Caco-2 (cell line): ENCODE measurements at regions not wholly inside any gene's neighbourhood (a gene's known extent, or its start where the extent isn't known, plus 50 kb on each side); places are given as distances from the start of the nearest gene placed in this dataset.

ENCODE experiments used
- BruUV-seq: library from RNA; stranded (reverse); fragments of 400-500 nt; replicated peaks from 2 replicates; lab custom pipeline; 2021; lab: Mats Ljungman, UMichigan
- CTCF ChIA-PET: fragments of 300-600 bp; sonication (Branson Sonifier 250); formaldehyde crosslinking; loops from one replicate; lab custom pipeline; 2022; ENCODE audit warnings: antibody characterized with exemption; lab: Charles Lee
- POLR2A ChIA-PET: fragments of 300-600 bp; sonication (Branson Sonifier 250); formaldehyde crosslinking; loops from one replicate; lab custom pipeline; 2022; ENCODE audit warnings: antibody characterized with exemption; lab: Charles Lee
- DNase-seq, 2 experiments: peaks; one replicate each; pipeline versions ENCODE4 v3.0.0 to v3.0.0-alpha.2; 2020 to 2022
- H3K27me3 ChIP-seq: replicated peaks from 2 replicates; pipeline ENCODE4 v1.6.0; 2011; ENCODE audit warnings: low read length; ENCODE audit not compliant: control insufficient read depth, insufficient read depth
- H3K36me3 ChIP-seq: 2 replicates; pipeline ENCODE4 v1.5.1; 2011; ENCODE audit warnings: low read length; ENCODE audit not compliant: control insufficient read depth, insufficient read depth
- H3K4me1 ChIP-seq: fragments of 250-450 bp; sonication (Bioruptor Pico); 2 replicates; pipeline ENCODE4 v1.5.1; 2020; ENCODE audit warnings: mild to moderate bottlenecking
- H3K4me3 ChIP-seq: 2 replicates; pipeline ENCODE4 v1.5.1; 2011; ENCODE audit warnings: low read depth, mild to moderate bottlenecking, control low read depth, low read length
- H3K9me3 ChIP-seq: fragments of 250-450 bp; sonication (Bioruptor Pico); 2 replicates; pipeline ENCODE4 v1.5.1; 2020; ENCODE audit warnings: mild to moderate bottlenecking, moderate library complexity
- H3K27ac Mint-ChIP-seq: one replicate; pipeline ENCODE4 v1.8.0; 2022; ENCODE audit warnings: mixed read lengths; ENCODE audit not compliant: unreplicated experiment
- H3K27me3 Mint-ChIP-seq: one replicate; pipeline ENCODE4 v1.8.0; 2022; ENCODE audit warnings: mixed read lengths; ENCODE audit not compliant: insufficient read depth, unreplicated experiment
- H3K36me3 Mint-ChIP-seq: one replicate; pipeline ENCODE4 v1.8.0; 2022; ENCODE audit warnings: mild to moderate bottlenecking, mixed read lengths; ENCODE audit not compliant: insufficient read depth, unreplicated experiment
- H3K4me1 Mint-ChIP-seq: one replicate; pipeline ENCODE4 v1.8.0; 2022; ENCODE audit warnings: low read depth, mixed read lengths; ENCODE audit not compliant: unreplicated experiment
- H3K4me3 Mint-ChIP-seq: one replicate; pipeline ENCODE4 v1.8.0; 2022; ENCODE audit warnings: mild to moderate bottlenecking, moderate library complexity, mixed read lengths; ENCODE audit not compliant: unreplicated experiment
- H3K9me3 Mint-ChIP-seq: one replicate; pipeline ENCODE4 v1.8.0; 2022; ENCODE audit warnings: mixed read lengths; ENCODE audit not compliant: unreplicated experiment
- CTCF ChIP-seq, 2 experiments: fragments of 200-600 bp in 1 of 2; IDR thresholded peaks; 1 replicate in 1 of 2; 2 replicates in 1 of 2; pipeline versions ENCODE4 v1.5.1 to v1.8.0; 2011 to 2022; ENCODE audit warnings: antibody characterized with exemption in 1 of 2, control low read depth in 1 of 2, inconsistent platforms in 1 of 2, low read depth in 1 of 2, low read length in 1 of 2, mild to moderate bottlenecking in 1 of 2, moderate library complexity in 1 of 2; ENCODE audit not compliant: insufficient read depth in 1 of 2, severe bottlenecking in 1 of 2, unreplicated experiment in 1 of 2
- intact Hi-C: fragments of 100-400 bp; cut with micrococcal nuclease; formaldehyde crosslinking; loops from one replicate; pipeline ENCODE4 v1.10.0; 2022; ENCODE audit not compliant: unreplicated experiment

GRCh38 chr9:23451802-23452418 is 374.1 kb downstream of the ELAVL2 start:
- no peaks in the 10 kb centered on the region for H3K36me3 ChIP-seq
- ChIA-PET CTCF (no interaction called here), POLR2A (no interaction called here)
- no peaks in the 10 kb centered on the region for H3K27me3 ChIP-seq
- no peak overlapping the region for H3K27ac Mint-ChIP-seq
- TF ChIP-seq CTCF (IDR thresholded peaks at IDR 0.05; ENCODE audit: insufficient read depth in 1 of 2, low read depth in 1 of 2, low read length in 1 of 2, severe bottlenecking in 1 of 2, unreplicated experiment in 1 of 2) = no peak
- no TSS peak for BruUV-seq
- DNase-seq = no peak
- H3K27me3 Mint-ChIP-seq = no peaks in the 10 kb centered on the region
- no peaks in the 10 kb centered on the region for H3K9me3 ChIP-seq
- no peaks in the 10 kb centered on the region for H3K36me3 Mint-ChIP-seq
- intact Hi-C loops = no loop called here
- no peaks in the 10 kb centered on the region for H3K9me3 Mint-ChIP-seq
- no peaks in the 10 kb centered on the region for H3K4me1 Mint-ChIP-seq
- H3K4me3 ChIP-seq = no peak overlapping the region
- no peak overlapping the region for H3K4me3 Mint-ChIP-seq
- no peaks in the 10 kb centered on the region for H3K4me1 ChIP-seq

- Mint-ChIP-seq H3K4me3 (no peak overlapping the region), H3K36me3 (no peaks in the 10 kb centered on the region), H3K9me3 (no peaks in the 10 kb centered on the region), H3K4me1 (no peaks in the 10 kb centered on the region), H3K27ac (no peak overlapping the region), H3K27me3 (peaks cover 5% of the 10 kb centered on the region)
- H3K36me3 ChIP-seq = no peaks in the 10 kb centered on the region
- intact Hi-C loops = no loop called here
- H3K4me1 ChIP-seq = no peaks in the 10 kb centered on the region
- POLR2A ChIA-PET = no interaction called here
- no peak for TF ChIP-seq CTCF (IDR thresholded peaks at IDR 0.05; ENCODE audit: insufficient read depth in 1 of 2, low read depth in 1 of 2, low read length in 1 of 2, severe bottlenecking in 1 of 2, unreplicated experiment in 1 of 2)
- BruUV-seq = no TSS peak
- H3K27me3 ChIP-seq = no peaks in the 10 kb centered on the region
- H3K4me3 ChIP-seq = no peak overlapping the region
- CTCF ChIA-PET = no interaction called here
- H3K9me3 ChIP-seq = no peaks in the 10 kb centered on the region
- no peak for DNase-seq
Observed at GRCh38 chr9:23464275-23464674, 361.8 kb downstream of the ELAVL2 start.

- Mint-ChIP-seq H3K27me3 (peaks cover 5% of the 10 kb centered on the region), H3K27ac (no peak overlapping the region), H3K4me3 (no peak overlapping the region), H3K9me3 (no peaks in the 10 kb centered on the region), H3K36me3 (no peaks in the 10 kb centered on the region), H3K4me1 (no peaks in the 10 kb centered on the region)
- no peak for TF ChIP-seq CTCF (IDR thresholded peaks at IDR 0.05; ENCODE audit: insufficient read depth in 1 of 2, low read depth in 1 of 2, low read length in 1 of 2, severe bottlenecking in 1 of 2, unreplicated experiment in 1 of 2)
- Histone ChIP-seq H3K4me3 (no peak overlapping the region), H3K27me3 (no peaks in the 10 kb centered on the region), H3K36me3 (no peaks in the 10 kb centered on the region), H3K4me1 (no peaks in the 10 kb centered on the region), H3K9me3 (no peaks in the 10 kb centered on the region)
- BruUV-seq = no TSS peak
- POLR2A ChIA-PET = no interaction called here
- DNase-seq = no peak
- intact Hi-C loops = no loop called here
- CTCF ChIA-PET = no interaction called here
Observed at GRCh38 chr9:23467276-23467675, 358.8 kb downstream of the ELAVL2 start.
